ENCODE measurements at regions not wholly inside any gene's neighbourhood (a gene's known extent, or its start where the extent isn't known, plus 50 kb on each side); places are given as distances from the start of the nearest gene placed in this dataset.

DNA sequence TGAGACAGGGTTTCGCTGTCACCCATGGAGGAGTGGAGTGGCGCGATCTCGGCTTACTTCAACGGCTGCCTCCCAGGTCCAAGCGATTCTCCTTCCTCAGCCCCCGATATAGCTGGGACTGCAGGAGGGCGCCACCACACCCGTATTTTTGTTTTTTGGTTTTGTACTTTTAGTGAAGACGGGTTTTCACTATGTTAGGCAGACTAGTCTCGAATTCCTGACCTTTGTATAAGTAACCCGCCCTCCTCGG is 115.4 kb upstream of the BTN3A2 start:
- Mint-ChIP-seq H3K9me3 (no peaks in the 10 kb centered on the region), H3K4me3 (peak overlapping the region; percentile 97), H3K4me1 (ENCODE audit: low read depth) (peaks cover 41% of the 10 kb centered on the region), H3K36me3 (ENCODE audit: low read depth) (peaks cover 17% of the 10 kb centered on the region), H3K27ac (peak overlapping the region; percentile 88), H3K27me3 (no peaks in the 10 kb centered on the region)
- Histone ChIP-seq H3K27me3 (ENCODE audit: control insufficient read depth in 1 of 2, insufficient read depth in 2 of 2, low read length in 2 of 2) (no peaks in the 10 kb centered on the region), H3K9me3 (ENCODE audit: control insufficient read depth in 1 of 2, insufficient read depth in 1 of 2, low read length in 2 of 2) (peaks cover 0 to 5% of the 10 kb centered on the region in 2 experiments), H3K27ac (ENCODE audit: low read depth in 1 of 2, low read length in 2 of 2) (peak overlapping the region; percentile 72 to 80), H3K36me3 (ENCODE audit: insufficient read depth, low read length) (no peaks in the 10 kb centered on the region), H3K4me1 (ENCODE audit: insufficient read depth, low read length) (peaks cover 29% of the 10 kb centered on the region), H3K4me3 (ENCODE audit: low read length) (peak overlapping the region; percentile 75)
- no peak for TF ChIP-seq CTCF (IDR thresholded peaks at IDR 0.05)
- intact Hi-C loops (cut with DNase I, micrococcal nuclease), result loop anchor here (1.0 to 2.0 kb wide), 2 partner anchors 31 to 36 kb away; a partner anchor contains a TSS
- ChIA-PET CTCF (interaction anchor here (1.2 to 3.9 kb wide), 16 partner anchors 15 to 1588 kb away, joined by 3 to 42 read pairs (median 6); a partner anchor contains a TSS), POLR2A (interaction anchor here (1.1 to 3.9 kb wide), 21 partner anchors 35 to 1644 kb away, joined by 3 to 132 read pairs (median 17); partner anchors contain the start of gene HFE)
- DNase-seq, result peak in 6 of 14 experiments; percentile 5 to 72 (median 46)
- ATAC-seq (ENCODE audit: poor library complexity), result peak; percentile 34

GRCh38 chr6:26249957-26250697 is 114.9 kb upstream of the BTN3A2 start:
- ChIA-PET CTCF (interaction anchor here (0.5 to 3.9 kb wide), 26 partner anchors 10 to 1588 kb away, joined by 3 to 42 read pairs (median 4); a partner anchor contains a TSS), POLR2A (interaction anchor here (0.9 to 3.9 kb wide), 37 partner anchors 9 to 1643 kb away, joined by 3 to 132 read pairs (median 8); partner anchors contain the start of genes HFE and HMGN4)
- H3K4me3 ChIP-seq (ENCODE audit: low read length), result peak overlapping the region; percentile 75
- Mint-ChIP-seq H3K27ac (peak overlapping the region; percentile 88), H3K36me3 (ENCODE audit: low read depth) (peaks cover 17% of the 10 kb centered on the region), H3K4me3 (peak overlapping the region; percentile 97), H3K27me3 (no peaks in the 10 kb centered on the region), H3K4me1 (ENCODE audit: low read depth) (peaks cover 44% of the 10 kb centered on the region), H3K9me3 (no peaks in the 10 kb centered on the region)
- no peaks in the 10 kb centered on the region for H3K36me3 ChIP-seq (ENCODE audit: insufficient read depth, low read length)
- peaks cover 0 to 5% of the 10 kb centered on the region in 2 experiments for H3K9me3 ChIP-seq (ENCODE audit: control insufficient read depth in 1 of 2, insufficient read depth in 1 of 2, low read length in 2 of 2)
- no peak for TF ChIP-seq CTCF (IDR thresholded peaks at IDR 0.05)
- peak overlapping the region; percentile 72 to 80 for H3K27ac ChIP-seq (ENCODE audit: low read depth in 1 of 2, low read length in 2 of 2)
- peaks cover 29% of the 10 kb centered on the region for H3K4me1 ChIP-seq (ENCODE audit: insufficient read depth, low read length)
- ATAC-seq (ENCODE audit: poor library complexity) (peak; percentile 78), DNase-seq (peak; percentile 64 to 93 (median 74))
- H3K27me3 ChIP-seq (ENCODE audit: control insufficient read depth in 1 of 2, insufficient read depth in 2 of 2, low read length in 2 of 2), result no peaks in the 10 kb centered on the region
- intact Hi-C loops (cut with DNase I, micrococcal nuclease), result loop anchor here (1.0 to 2.0 kb wide), 6 partner anchors 15 to 61 kb away; a partner anchor contains a TSS

DNA sequence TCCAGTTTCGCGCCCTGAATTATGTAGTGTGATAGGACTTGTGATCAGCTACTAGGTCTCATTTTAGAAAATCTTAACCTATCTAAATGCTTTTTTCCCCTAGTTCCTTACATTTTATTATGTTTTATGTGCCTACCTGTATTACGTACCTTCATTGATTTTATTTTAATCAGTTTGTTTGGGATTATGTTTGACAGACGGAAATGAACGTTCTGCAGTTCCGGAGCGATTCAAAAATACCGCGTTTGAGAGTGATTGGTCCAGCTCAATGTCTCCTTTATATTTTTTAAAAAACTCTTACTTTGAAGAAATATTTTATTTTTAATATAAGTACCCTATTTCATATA is 114.3 kb upstream of the BTN3A2 start:
- DNase-seq (peak in 10 of 14 experiments; percentile 11 to 78 (median 34)), ATAC-seq (ENCODE audit: poor library complexity) (peak; percentile 2)
- H3K36me3 Mint-ChIP-seq (ENCODE audit: low read depth), result peaks cover 17% of the 10 kb centered on the region
- peak overlapping the region; percentile 88 for H3K27ac Mint-ChIP-seq
- Histone ChIP-seq H3K27me3 (ENCODE audit: control insufficient read depth in 1 of 2, insufficient read depth in 2 of 2, low read length in 2 of 2) (no peaks in the 10 kb centered on the region), H3K9me3 (ENCODE audit: control insufficient read depth in 1 of 2, insufficient read depth in 1 of 2, low read length in 2 of 2) (peaks cover 0 to 5% of the 10 kb centered on the region in 2 experiments), H3K4me1 (ENCODE audit: insufficient read depth, low read length) (peaks cover 29% of the 10 kb centered on the region), H3K4me3 (ENCODE audit: low read length) (peak overlapping the region; percentile 75), H3K27ac (ENCODE audit: low read depth in 1 of 2, low read length in 2 of 2) (peak overlapping the region; percentile 5 to 80), H3K36me3 (ENCODE audit: insufficient read depth, low read length) (no peaks in the 10 kb centered on the region)
- peak overlapping the region; percentile 97 for H3K4me3 Mint-ChIP-seq
- H3K4me1 Mint-ChIP-seq (ENCODE audit: low read depth), result peaks cover 44% of the 10 kb centered on the region
- intact Hi-C loops (cut with DNase I, micrococcal nuclease), result loop anchor here (1.0 to 2.0 kb wide), 5 partner anchors 15 to 62 kb away; a partner anchor contains a TSS
- no peaks in the 10 kb centered on the region for H3K27me3 Mint-ChIP-seq
- no peaks in the 10 kb centered on the region for H3K9me3 Mint-ChIP-seq
- TF ChIP-seq CTCF (IDR thresholded peaks at IDR 0.05), result no peak
- CTCF ChIA-PET, result interaction anchor here (0.5 to 3.9 kb wide), 23 partner anchors 10 to 1557 kb away, joined by 3 to 42 read pairs (median 5); a partner anchor contains a TSS
- POLR2A ChIA-PET, result interaction anchor here (0.9 to 3.9 kb wide), 38 partner anchors 9 to 1643 kb away, joined by 3 to 132 read pairs (median 8); partner anchors contain the start of genes HFE and HMGN4

Data from CD4-positive, alpha-beta T cell (primary cell).